HEK293T (cell line): ENCODE measurements at regions not wholly inside any gene's neighbourhood (a gene's known extent, or its start where the extent isn't known, plus 50 kb on each side); places are given as distances from the start of the nearest gene placed in this dataset.
"Not testable (repeated sequence)": the region's sequence is repeated elsewhere in the genome, so short reads cannot be mapped to it uniquely, and the experiment has no call there.

Experiments
- CTCF ChIA-PET: fragments of 350-600 bp; formaldehyde crosslinking; extraction: SDS; loops from one replicate; lab custom pipeline; 2021; ENCODE audit warnings: antibody characterized with exemption, inconsistent platforms; lab: Yijun Ruan, JAX
- POLR2A ChIA-PET: fragments of 350-600 bp; formaldehyde crosslinking; extraction: SDS; loops from one replicate; lab custom pipeline; 2020; ENCODE audit warnings: antibody characterized with exemption, inconsistent platforms; lab: Yijun Ruan, JAX
- DNase-seq: peaks from one replicate; pipeline ENCODE4 v3.0.0; 2012; ENCODE audit warnings: mixed read lengths; ENCODE audit errors: extremely low spot score
- ARNT ChIP-seq: fragments of 450-650 bp; IDR thresholded peaks from 2 replicates; pipeline ENCODE4 v1.6.1; 2017; ENCODE audit warnings: mild to moderate bottlenecking
- BHLHE40 ChIP-seq: fragments of 450-650 bp; IDR thresholded peaks from 2 replicates; pipeline ENCODE4 v1.6.1; 2016; ENCODE audit warnings: mild to moderate bottlenecking, moderate library complexity, borderline replicate concordance
- CTBP1 ChIP-seq: fragments of 450-650 bp; IDR thresholded peaks from 2 replicates; pipeline ENCODE4 v1.6.1; 2016; ENCODE audit warnings: borderline replicate concordance
- ELF4 ChIP-seq: fragments of 450-650 bp; IDR thresholded peaks from 2 replicates; pipeline ENCODE4 v1.6.1; 2017; ENCODE audit warnings: antibody characterized with exemption
- FOXA1 ChIP-seq: fragments of 450-650 bp; IDR thresholded peaks from 2 replicates; pipeline ENCODE4 v1.6.1; 2016; ENCODE audit warnings: mild to moderate bottlenecking
- FOXK2 ChIP-seq: fragments of 450-650 bp; IDR thresholded peaks from 2 replicates; pipeline ENCODE4 v1.6.1; 2016; ENCODE audit warnings: mild to moderate bottlenecking
- FOXM1 ChIP-seq: fragments of 450-650 bp; IDR thresholded peaks from 2 replicates; pipeline ENCODE4 v1.6.1; 2017; ENCODE audit warnings: mild to moderate bottlenecking, borderline replicate concordance
- HDGF ChIP-seq: fragments of 450-650 bp; IDR thresholded peaks from 2 replicates; pipeline ENCODE4 v1.6.1; 2017; ENCODE audit warnings: antibody characterized with exemption, borderline replicate concordance
- L3MBTL2 ChIP-seq: fragments of 450-650 bp; conservative IDR thresholded peaks from 2 replicates; pipeline ENCODE4 v1.6.1; 2016; ENCODE audit warnings: mild to moderate bottlenecking
- LEF1 ChIP-seq: fragments of 450-650 bp; IDR thresholded peaks from 2 replicates; pipeline ENCODE4 v1.6.1; 2017; ENCODE audit warnings: mild to moderate bottlenecking, borderline replicate concordance
- NFRKB ChIP-seq: fragments of 450-650 bp; IDR thresholded peaks from 2 replicates; pipeline ENCODE4 v1.6.1; 2016; ENCODE audit warnings: mild to moderate bottlenecking, moderate library complexity
- SP1 ChIP-seq: fragments of 450-650 bp; IDR thresholded peaks from 2 replicates; pipeline ENCODE4 v1.6.1; 2017
- SUZ12 ChIP-seq: fragments of 450-650 bp; IDR thresholded peaks from 2 replicates; pipeline ENCODE4 v1.6.1; 2016; ENCODE audit warnings: mild to moderate bottlenecking
- TARDBP ChIP-seq: fragments of 450-650 bp; IDR thresholded peaks from 2 replicates; pipeline ENCODE4 v1.6.1; 2016
- ZNF384 ChIP-seq: fragments of 450-650 bp; IDR thresholded peaks from 2 replicates; pipeline ENCODE4 v1.6.1; 2016
- TF ChIP-seq, protein P1 (sequence below): fragments of 450-650 bp; IDR thresholded peaks from 2 replicates; pipeline ENCODE4 v1.6.1; 2016

DNA sequence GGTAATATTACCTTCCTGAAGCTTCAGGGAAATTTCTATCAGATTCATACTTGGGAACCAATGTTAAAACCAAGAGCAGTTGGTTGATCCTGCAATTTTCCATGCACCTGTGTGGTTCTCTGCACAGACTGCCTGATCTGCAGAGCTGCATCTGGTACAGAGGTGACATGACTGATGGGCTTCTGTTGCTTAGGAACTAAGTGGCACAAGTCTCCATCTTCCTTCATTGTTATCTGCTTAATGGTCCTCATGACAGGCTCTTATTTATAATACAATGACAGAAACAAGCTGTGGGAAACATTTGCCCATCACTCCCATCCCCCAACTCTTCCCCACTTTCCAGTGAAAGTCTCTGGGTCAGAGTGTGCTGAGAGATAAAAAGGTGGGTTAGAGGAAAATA lies 799.1 kb downstream of the TAF11L14 start:
- DNase-seq, result no peak
- POLR2A ChIA-PET, result no interaction called here
- CTCF ChIA-PET, result no interaction called here
- no peak for TF ChIP-seq SP1
- no peak for TF ChIP-seq TARDBP
- no peak for TF ChIP-seq FOXK2
- TF ChIP-seq FOXM1, result no peak
- TF ChIP-seq ARNT, result no peak
- TF ChIP-seq ELF4, result no peak
- TF ChIP-seq ZNF384, result no peak
- no peak for TF ChIP-seq L3MBTL2
- TF ChIP-seq LEF1, result no peak
- no peak for TF ChIP-seq HDGF
- TF ChIP-seq FOXA1, result no peak
- TF ChIP-seq NFRKB, result no peak

DNA sequence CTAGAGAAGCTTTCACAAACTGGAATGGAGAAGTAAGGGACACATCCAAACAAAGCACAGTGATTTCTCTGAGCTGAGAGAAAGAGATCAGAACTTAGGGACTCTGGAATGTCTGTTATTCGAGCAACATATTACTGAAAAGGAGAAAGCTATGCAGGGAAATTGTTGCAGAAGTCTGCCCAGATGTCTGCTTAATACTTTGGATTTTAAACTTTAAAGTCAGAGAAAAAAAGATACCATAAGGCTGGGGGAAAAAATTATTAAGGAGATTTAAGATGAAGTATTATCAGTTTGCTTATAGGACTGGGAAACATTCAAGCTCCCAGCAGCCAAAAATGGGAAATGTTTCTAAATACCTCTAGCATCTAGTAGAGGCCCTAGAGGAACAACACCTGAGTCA lies 803.9 kb downstream of the TAF11L14 start:
- no peak for DNase-seq
- no peak for TF ChIP-seq ZNF384
- no peak for TF ChIP-seq SP1
- TF ChIP-seq CTBP1, result no peak
- TF ChIP-seq, protein P1, sequence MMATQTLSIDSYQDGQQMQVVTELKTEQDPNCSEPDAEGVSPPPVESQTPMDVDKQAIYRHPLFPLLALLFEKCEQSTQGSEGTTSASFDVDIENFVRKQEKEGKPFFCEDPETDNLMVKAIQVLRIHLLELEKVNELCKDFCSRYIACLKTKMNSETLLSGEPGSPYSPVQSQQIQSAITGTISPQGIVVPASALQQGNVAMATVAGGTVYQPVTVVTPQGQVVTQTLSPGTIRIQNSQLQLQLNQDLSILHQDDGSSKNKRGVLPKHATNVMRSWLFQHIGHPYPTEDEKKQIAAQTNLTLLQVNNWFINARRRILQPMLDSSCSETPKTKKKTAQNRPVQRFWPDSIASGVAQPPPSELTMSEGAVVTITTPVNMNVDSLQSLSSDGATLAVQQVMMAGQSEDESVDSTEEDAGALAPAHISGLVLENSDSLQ, result no peak
- TF ChIP-seq LEF1, result no peak
- no peak for TF ChIP-seq FOXK2
- TF ChIP-seq TARDBP, result no peak
- POLR2A ChIA-PET, result no interaction called here
- CTCF ChIA-PET, result no interaction called here

DNA sequence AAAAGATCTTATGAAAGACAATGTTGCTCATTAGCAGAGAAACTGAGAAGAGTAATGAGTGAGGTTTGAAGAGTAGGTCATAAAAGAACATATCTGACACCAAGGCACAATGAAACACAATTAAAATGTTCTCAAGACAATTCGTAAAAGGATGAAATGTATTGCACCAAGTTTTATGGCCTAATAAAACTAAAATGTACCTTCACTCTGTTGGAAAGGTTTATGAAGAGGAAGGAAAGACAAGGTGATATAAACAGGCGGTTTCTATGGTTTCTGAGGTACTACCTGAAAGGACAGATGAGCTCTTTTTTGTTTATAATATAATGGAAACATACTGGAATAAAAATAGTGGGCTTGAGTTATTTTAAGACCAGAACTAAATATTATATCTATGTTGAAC lies 821.3 kb downstream of the TAF11L14 start:
- ChIA-PET POLR2A (no interaction called here), CTCF (no interaction called here)

DNA sequence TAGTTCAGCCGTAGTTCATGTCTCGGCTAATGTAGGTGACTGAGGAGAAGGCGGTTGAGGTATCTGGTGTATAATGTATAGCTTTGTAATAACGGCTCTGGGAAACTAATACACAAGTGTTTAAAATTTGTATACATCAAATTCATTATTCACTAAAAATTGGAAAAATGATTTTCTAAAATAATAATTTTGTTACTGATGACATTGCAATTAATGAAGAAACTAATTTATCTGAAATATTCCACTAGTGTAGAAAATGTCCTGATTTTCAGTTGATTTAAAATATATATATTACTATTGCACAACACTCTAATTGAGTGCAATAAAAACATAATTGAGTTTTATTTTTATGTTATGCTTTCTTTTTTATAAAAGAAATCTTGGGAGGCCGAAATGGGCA lies 823.0 kb downstream of the TAF11L14 start:
- CTCF ChIA-PET, result no interaction called here
- TF ChIP-seq CTBP1, result no peak
- no peak for TF ChIP-seq BHLHE40
- TF ChIP-seq LEF1, result no peak
- TF ChIP-seq HDGF, result no peak
- POLR2A ChIA-PET, result no interaction called here
- DNase-seq, result no peak

More for the DNA sequence above, 821.3 kb downstream of the TAF11L14 start:
- no peak for DNase-seq
- TF ChIP-seq FOXA1 (no peak), LEF1 (no peak), FOXM1 (no peak), CTBP1 (no peak)

DNA sequence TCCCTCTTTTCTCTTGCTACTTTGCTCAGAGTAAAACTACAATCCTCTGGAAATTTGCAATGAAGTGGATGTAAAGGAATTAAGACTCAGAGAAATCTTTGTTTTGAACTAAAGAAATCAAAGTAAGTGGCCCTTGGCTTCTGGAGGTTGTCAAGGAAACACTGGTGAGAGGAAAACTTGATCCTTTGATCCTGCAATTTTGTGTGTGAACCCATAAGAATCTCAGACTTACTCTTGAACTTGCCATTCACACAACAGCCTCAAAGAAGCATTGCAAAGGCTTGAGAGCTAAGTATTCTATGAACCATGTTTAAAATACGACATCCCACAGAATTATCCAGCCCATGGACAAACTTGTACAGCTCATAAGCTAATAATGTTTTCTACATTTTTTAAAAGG lies 827.5 kb downstream of the TAF11L14 start:
- DNase-seq, result no peak
- TF ChIP-seq FOXA1, result no peak
- no peak for TF ChIP-seq FOXK2
- TF ChIP-seq TARDBP, result no peak
- no peak for TF ChIP-seq ZNF384
- no peak for TF ChIP-seq ELF4
- TF ChIP-seq NFRKB, result no peak
- no peak for TF ChIP-seq SUZ12
- no peak for TF ChIP-seq LEF1
- TF ChIP-seq ARNT, result no peak
- TF ChIP-seq, protein P1, result no peak
- no peak for TF ChIP-seq CTBP1
- no peak for TF ChIP-seq FOXM1
- TF ChIP-seq L3MBTL2, result no peak
- no peak for TF ChIP-seq SP1
- CTCF ChIA-PET, result no interaction called here
- POLR2A ChIA-PET, result no interaction called here

DNA sequence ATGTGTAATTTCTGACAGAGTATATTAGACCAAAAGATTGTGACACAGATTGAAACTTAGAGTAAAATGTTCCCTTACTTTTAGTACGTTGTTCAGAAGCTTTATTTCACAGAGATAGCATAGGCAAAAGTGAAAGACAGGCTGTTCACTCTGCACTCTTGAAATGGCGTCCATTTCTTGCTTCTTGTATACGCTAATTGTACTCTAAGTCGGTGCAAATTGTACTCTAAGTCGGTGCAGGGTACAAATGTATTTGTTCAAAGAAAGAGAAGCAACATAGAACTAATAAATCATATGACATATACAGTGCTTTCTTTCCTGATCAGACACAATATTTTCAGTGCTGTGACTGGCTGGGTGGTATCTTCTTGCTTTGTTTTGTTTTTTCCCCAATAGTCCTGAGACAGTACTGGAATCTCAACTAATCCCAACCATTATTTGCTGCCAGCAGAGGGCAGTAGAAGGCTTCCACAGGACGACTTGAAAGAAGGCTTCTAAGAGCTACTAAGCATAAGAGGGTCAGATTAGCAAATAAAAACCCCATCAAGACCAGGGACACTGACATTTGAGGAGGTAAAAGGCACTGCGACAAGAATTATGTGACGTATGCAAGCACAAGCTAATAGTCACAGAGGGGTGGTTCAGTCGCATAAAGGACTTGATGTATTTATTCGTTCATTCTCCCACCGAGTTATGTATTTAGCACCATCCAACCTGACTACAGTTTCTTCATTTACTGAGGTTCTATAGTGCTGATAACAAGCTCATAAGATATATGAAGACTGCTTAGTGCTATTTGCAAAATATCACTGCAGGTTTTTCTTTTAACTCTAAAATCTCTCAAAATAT lies 831.8 kb downstream of the TAF11L14 start:
- ChIA-PET POLR2A (no interaction called here), CTCF (interaction anchor here (0.6 to 1.2 kb wide), 11 partner anchors 14 to 1415 kb away, joined by 3 to 9 read pairs (median 3); no protein-coding TSS in a partner anchor)
- TF ChIP-seq HDGF (no peak), ELF4 (no peak), FOXK2 (no peak), L3MBTL2 (no peak), NFRKB (no peak), ZNF384 (no peak), CTBP1 (no peak)
- peak; percentile 50 for DNase-seq

DNA sequence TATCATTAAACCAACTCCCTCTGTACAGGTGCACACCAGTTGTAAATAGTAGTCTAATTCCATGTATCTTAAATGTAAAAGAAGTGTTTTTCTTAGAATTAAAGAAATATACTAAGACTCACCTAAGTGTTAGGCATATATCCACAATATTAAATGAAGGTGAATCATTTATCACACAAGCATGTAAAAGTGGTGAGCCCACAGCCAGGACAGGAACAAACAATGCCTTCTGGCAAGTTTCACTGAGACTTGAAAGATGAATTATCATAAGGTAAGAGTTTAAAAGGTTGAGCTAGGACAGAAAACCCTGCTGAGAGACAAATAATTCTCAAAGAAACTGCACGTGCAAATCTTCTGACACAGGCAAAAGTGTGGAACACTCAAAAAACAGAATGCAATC lies 832.5 kb downstream of the TAF11L14 start:
- ChIA-PET CTCF (interaction anchor here (0.6 to 1.2 kb wide), 8 partner anchors 15 to 331 kb away, joined by 3 to 9 read pairs (median 3); no protein-coding TSS in a partner anchor), POLR2A (no interaction called here)
- TF ChIP-seq TARDBP (no peak), LEF1 (no peak), ZNF384 (no peak), ELF4 (no peak), ARNT (no peak), SP1 (no peak), L3MBTL2 (no peak), FOXA1 (no peak), CTBP1 (no peak), HDGF (no peak), BHLHE40 (no peak), NFRKB (no peak), FOXK2 (no peak), SUZ12 (no peak), FOXM1 (no peak)
- TF ChIP-seq, protein P1, result no peak
- DNase-seq, result no peak

DNA sequence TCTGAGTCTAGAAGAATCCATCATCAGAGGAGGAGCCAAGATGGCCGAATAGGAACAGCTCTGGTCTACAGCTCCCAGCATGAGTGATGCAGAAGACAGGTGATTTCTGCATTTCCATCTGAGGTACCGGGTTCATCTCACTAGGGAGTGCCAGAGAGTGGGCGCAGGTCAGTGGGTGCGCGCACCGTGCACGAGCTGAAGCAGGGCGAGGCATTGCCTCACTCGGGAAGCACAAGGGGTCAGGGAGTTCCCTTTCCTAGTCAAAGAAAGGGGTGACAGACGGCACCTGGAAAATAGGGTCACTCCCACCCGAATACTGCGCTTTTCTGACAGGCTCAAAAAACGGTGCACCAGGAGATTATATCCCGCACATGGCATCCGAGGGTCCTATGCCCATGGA lies 837.5 kb downstream of the TAF11L14 start:
- CTCF ChIA-PET, DNase-seq, POLR2A ChIA-PET: not testable (repeated sequence)
